Right ventricle myocardium inferior (tissue), 1 donor: ENCODE measurements at regions not wholly inside any gene's neighbourhood (a gene's known extent, or its start where the extent isn't known, plus 50 kb on each side); places are given as distances from the start of the nearest gene placed in this dataset.

Experiments used
- ATAC-seq: fragments of 200-7000 bp; cut with Tn5 transposase; one replicate; pipeline ENCODE4 v1.9.1; 2020; ENCODE audit warnings: mild to moderate bottlenecking, moderate library complexity
- DNase-seq: peaks from one replicate; pipeline ENCODE4 v3.0.0; 2021; ENCODE audit errors: missing footprints
- intact Hi-C: fragments of 100-400 bp; cut with DNase I; formaldehyde crosslinking; loops from one replicate; pipeline ENCODE4 v1.11.0; 2022
- donor health status: DM: no; HTN: yes; CAD: no; lungs with severe emphysema.

DNA sequence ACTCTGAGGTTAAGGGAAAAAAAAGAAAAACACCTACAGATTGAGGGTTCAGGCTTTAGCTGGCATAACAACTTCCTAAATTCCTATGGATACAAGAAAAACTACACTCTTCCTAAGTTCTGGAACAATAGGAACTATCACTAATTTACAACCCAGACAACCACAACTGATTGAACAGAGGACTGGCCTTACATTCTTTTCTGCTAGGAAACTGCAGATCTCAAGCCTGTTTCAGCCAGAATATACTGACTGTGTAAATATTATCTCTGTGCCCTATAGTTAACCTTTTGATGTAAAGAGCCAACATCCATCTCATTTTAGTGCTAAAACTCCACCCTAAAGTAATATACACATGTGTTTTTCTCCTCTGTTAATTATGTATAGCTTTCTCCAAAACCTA is 1186.5 kb upstream of the TMPRSS15 start:
- intact Hi-C loops = no loop called here
- ATAC-seq (no peak), DNase-seq (no peak)

DNA sequence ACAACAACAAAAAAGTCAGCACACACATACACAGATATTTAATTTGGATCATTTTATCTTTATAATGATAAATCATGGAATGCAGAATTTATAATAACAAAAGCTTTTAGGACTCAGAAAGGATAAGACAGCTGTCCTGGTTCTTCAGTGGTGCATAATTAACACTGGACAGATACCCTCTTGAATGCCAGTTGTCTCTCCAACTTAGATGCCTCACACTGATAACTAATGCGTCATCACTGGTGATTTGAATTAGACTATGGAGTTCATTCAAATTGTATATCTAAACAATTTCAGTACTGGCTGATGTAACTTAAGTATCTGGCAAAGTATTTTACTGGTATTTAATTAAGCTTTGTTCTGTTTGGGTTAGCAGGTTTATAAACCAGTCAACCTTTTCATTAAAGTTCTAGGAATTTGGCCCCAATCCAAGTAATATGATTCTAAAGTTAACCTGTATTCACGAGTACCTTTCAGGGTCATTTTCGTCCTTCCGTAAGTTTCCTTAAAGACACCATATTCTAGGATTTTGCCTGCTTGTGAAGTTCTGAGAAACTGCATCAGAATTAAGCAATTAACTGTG is 1199.5 kb upstream of the TMPRSS15 start:
- intact Hi-C loops = no loop called here
- DNase-seq (no peak), ATAC-seq (no peak)

DNA sequence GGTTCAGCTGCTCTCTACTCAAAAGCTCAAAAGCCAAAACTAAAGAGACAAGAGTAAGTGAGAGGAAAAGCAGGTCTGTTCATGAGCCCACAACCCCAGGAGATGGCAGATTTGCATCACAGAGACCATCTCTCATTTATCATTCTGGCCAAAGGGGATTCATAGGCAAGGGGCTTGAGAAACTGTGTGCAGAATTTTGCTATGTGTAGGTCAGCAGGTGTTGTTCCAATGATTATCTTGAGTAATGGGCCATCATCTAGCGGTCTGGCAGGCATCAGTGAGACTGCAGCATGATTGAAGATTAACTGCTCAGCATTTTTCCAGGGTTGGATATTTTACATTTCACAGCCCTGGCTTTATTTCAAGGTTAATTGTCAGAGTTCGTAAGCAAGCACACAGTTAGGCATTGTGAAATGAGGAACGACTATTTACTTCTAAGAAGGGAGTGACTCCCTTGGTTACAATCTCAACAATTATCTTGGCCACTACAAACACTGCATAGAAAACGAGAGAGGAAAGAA is 1204.6 kb upstream of the TMPRSS15 start:
- intact Hi-C loops = no loop called here

DNA sequence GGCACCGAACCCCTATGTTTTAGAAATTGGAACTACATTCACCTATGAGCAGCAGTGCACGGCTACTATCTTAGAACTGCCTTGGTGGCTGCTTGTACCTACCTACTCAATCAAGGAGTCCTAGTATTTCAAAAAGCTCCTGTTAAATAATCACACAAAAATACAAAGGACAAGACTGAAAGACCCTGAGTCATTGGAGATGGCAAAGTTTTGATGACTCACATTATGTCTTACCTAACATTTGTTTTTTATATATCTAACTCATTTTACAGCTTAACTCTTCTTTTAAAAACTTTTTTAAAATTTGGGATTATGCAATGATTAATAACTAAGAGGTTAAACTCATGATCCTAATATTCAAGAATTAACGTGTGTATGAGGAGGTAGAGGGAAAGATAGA is 1206.0 kb upstream of the TMPRSS15 start:
- ATAC-seq (no peak), DNase-seq (no peak)
- intact Hi-C loops = no loop called here

More for the DNA sequence above, 1204.6 kb upstream of the TMPRSS15 start:
- ATAC-seq = no peak
- DNase-seq = peak; percentile 37

DNA sequence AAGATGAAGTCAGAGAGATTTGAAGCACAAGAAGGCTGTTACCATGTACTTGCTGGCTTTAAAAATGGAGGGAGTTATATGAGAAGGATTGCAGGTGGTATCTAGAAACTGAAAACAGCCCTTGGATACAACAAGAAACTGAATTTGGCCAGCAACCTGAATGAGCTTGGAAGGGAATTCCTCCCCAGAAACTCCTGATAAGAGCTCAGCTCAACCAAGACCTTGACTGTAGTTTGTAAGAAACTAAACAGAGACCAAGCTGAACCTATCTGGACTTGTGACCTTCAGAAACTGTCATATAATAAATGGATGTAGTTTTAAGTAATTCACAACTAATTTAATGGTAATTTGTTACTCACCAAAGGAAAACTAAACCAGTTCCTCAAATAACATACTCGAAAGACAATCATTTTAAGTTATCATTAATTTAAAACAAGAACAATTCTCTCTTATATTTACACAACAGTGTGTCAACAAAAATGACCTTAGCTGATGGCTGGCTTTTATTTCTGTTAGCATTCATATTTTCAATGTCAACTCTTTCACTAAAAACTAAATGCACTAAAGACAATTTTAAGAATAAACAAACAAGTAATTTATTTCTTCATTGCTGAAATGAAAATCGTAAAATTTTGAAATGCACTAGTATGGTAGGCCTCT is 1218.4 kb upstream of the TMPRSS15 start:
- intact Hi-C loops = no loop called here
- no peak for ATAC-seq
- no peak for DNase-seq

DNA sequence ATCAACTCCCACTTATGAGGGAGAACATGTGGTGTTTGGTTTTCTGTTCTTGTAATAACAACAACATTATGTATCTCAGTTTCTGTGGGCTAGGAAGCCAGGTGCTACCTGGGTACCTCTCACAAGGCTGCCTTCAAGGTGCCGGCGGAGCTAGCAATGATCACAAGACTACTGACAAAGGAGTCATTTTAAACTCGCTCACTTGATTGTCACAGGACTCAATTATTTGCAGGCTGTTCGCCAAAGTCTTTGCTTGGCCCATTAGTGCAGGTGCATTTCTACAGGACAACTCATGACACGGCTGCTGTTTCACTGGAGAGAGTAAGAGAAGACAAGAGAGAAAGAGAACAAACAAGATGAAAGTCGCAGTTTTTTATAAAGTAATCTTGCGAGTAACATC is 1237.4 kb upstream of the TMPRSS15 start:
- DNase-seq = no peak
- intact Hi-C loops = no loop called here
- ATAC-seq = no peak

DNA sequence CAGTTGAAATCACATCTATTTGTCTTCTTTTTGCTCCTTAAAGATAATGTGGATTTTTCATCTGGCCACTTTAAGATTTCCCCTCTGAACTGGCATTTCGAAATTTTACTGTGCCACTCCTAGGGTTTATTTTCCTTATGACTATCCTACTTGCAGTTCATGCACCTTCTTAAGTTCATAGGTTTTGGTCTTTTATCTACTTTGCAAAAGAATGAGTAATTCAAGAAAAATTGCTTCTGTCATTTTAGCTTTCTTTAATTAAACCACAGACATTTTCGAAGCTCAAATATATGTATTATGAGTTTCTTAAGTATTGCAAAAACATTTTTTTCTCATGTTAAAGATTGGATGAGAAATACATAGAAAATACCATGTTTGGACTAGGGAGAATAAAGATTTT is 1244.8 kb upstream of the TMPRSS15 start:
- no peak for ATAC-seq
- intact Hi-C loops = no loop called here
- no peak for DNase-seq

DNA sequence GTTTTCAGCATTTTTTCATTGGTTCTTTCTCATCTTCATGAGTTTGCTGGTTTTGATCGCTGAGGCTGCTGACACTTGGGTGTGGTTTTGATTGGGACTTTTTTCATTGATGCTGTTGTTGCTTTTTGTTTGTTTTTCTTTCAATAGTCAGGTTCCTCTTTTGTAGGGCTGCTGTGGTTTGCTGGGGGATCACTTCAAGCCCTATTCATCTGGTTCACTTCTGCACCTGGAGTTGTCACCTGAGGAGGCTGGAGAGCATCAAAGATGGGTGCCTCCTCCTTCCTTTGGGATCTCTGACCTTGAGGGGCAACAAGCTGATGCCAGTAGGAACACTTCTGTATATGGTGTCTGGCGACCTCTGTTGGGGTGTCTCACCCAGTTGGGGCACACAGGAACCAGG is 1279.9 kb upstream of the TMPRSS15 start:
- intact Hi-C loops = no loop called here
- DNase-seq = no peak

DNA sequence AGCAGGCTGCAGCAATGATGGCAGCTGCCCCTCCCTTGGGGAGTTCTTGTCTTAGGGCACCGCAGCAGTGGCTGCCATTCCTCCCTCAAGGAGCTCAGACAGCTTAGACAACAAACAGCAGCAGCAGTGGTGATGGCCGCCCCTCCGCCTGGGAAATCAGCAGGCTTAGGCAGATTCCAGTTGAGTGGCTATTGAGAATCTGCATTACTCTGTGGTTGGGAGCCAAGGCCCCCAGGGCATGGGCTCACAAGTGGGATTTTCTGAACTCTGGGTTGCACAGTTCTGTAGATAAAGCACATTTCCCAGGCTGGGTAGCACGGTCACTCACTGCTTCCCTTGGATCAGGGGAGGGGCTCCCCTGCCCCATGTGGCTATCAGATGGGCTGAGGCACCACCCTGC is 1280.7 kb upstream of the TMPRSS15 start:
- DNase-seq (peak; percentile 54), ATAC-seq (no peak)
- intact Hi-C loops = no loop called here

More for the DNA sequence above, 1279.9 kb upstream of the TMPRSS15 start:
- no peak for ATAC-seq

DNA sequence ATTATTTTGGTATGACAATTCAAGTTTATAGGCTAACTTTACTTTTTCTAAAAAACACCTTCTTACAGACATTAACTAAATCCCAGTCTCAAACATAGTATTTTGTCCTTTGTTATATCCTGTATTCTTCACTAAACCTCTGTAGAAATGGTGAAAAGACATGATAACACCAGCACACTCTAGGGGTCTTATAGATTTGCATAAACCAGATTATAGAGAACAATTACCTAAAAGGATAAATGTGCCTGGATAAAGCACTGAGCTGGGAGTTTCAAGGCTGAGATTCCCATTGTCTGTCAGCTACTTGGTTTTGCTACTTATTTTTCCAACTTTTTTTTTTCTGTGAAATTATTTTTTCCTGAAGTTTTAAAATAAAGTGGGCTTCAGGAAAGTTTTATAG is 1288.6 kb upstream of the TMPRSS15 start:
- intact Hi-C loops = no loop called here
- no peak for DNase-seq
- no peak for ATAC-seq

DNA sequence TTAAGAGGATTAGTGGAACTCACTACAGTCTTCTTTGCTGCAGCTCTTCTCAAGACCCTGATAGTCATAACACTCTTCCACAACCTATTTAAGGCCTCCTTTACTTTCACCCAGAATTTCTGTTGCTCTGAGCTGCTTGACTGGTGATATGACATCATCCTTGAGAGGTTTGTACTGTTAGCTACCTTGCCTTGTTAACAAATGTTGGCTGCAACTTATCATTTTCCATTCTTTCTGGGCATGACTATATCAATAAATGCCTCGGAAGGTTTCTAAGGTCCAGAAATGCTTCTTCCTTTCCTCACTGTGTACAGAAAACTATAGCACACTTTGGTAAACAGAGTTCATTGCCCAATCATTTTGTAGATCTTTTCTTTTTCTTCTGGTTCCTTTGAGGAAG is 1292.2 kb upstream of the TMPRSS15 start:
- DNase-seq (no peak), ATAC-seq (no peak)
- intact Hi-C loops = no loop called here

DNA sequence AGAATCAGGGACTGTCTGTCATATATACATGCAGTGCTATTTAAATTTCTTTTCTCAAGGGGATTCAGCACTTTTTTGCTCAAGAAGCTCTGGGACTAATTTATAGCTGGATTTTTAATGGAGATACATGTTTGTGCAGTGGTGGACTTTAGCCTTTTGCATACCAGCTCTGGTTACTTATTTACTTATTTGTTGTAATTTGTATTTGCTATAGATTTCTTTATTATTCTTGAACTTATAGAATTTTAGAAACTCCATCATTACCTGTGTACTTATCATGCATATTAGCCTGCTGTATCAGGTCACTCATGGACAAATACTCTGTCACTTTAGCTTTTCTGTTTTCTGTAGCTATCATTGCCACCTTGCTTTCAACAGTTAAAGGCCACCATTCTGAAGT is 1296.9 kb upstream of the TMPRSS15 start:
- no peak for ATAC-seq
- intact Hi-C loops = no loop called here
- DNase-seq = no peak

DNA sequence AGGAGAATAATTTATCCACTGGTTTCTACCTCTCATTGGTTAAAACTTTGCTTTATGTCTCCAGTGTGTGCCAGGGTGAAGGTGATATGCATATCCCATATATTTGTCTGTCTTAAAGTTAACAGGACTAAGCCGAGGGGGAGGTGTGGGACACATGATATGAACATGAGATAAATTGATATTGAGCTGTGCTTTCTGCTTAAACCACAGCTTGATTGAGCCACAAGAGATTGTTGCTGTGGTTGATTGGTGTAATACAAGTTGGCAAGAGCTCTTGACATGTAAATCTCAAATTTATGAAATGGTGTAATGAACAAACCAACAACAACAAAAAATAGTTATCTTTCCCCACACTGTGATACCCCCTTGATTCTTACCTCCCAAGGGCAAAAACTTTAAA is 1295.5 kb upstream of the NCAM2 start:
- intact Hi-C loops = no loop called here
- DNase-seq (no peak), ATAC-seq (no peak)

DNA sequence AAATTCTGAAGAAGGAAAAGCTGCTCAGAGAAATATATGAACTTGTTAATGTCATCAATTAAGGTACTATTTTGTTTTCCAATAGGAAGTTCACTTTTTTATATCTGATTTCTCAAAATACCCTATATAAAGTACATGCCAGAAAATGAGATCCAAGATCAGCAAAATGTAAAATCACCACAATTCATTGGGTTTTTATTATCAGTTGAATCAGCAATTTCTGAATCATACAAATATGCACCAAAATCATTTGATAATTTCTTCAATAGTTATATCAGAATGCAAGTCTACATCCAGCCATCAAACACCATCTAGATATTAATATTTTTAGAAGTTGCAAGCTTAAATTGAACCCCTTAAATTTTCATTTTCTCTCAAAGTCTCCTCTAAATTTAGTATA is 1293.4 kb upstream of the NCAM2 start:
- intact Hi-C loops = no loop called here
- DNase-seq = no peak
- ATAC-seq = no peak

DNA sequence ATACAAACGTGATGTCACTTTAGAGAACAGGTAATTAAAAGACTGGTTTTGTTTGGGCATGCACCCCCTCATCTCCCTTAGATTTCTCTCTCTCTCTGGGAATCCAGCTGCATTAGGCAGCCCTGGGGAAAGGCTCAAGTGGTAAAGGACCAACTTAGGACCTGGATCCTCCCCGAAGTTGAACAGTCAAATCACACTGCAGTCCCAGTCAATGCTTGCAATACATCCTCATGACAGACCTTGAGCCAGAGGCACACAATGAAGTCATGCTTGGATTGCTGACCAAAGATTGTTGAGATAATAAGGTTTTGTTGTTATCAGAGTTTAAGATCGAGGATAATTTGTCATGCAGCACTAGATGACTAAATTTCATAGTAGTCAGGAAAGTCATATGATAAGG is 1285.8 kb upstream of the NCAM2 start:
- ATAC-seq (no peak), DNase-seq (no peak)
- intact Hi-C loops = no loop called here

DNA sequence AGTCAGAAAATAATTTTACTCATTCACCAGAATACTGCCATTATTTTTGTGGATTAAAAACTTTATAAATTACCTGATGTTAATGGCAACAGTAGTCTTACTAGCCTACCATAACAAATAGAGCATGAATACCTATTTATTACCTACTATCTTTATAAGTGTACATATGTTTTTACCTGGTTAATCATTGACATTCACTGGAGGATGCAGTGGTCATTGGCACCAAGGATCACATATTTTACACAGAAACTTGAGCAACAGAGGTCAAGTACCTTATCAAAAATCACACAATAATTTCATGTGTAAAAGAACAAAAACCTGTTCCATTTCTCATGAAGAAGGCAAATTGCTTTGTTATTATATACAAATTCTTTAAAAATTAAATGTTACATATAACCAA is 1284.9 kb upstream of the NCAM2 start:
- ATAC-seq (no peak), DNase-seq (no peak)
- intact Hi-C loops = no loop called here

DNA sequence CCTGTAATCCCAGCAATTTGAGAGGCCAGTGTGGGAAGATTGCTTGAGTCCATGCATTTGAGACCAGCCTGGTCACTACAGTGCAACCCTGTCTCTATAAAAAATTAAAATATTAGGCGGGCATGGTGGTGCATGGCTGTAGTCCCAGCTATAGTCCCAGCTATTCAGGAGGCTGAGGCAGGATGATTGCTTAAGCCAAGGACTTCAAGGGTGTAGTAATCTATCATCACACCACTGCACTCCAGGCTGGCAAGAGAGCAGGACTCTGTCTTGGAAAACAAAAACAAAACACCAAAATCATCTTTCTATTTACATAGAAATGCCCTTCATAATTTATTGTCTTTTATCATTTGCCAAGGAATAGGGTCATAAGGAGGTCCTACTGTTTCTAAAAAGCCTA is 1274.1 kb upstream of the NCAM2 start:
- DNase-seq = no peak
- ATAC-seq = no peak
- intact Hi-C loops = no loop called here

DNA sequence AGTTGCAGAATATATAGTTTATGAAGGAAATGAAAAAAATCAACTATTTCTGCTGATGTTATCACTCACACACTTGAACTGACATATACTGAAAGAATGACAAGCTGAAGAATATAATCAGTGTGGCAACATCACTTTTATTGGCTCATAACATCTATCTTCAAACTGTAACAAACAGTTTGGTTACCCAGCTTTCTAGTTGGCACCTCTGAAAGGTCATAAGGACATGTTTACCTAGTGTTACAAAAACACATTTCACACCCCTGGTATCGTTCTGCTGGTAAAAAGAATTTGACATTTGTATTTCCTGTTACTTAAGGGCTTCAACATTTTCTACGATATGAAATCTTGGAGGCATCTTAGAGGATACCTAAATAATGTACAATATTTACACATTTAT is 1267.0 kb upstream of the NCAM2 start:
- intact Hi-C loops = no loop called here
- ATAC-seq = no peak

DNA sequence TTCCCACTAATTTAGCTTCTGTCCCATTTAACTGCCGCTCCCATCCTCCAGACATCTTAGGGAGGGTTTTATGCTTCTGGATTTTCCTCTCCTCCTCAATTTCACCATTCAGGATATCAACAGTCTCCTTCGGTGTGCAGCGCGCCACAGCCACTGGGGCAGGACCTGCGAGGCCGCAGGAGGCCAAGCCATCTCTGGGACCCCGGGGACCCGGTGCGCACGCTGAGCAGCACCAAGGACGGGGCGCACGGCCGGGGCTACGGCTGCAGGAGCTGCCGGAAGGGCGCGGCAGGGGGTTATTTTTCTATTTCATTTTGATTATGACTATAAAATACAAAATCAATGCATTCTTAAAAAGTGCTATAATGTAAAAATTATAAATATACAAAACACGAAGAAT is 1238.4 kb upstream of the NCAM2 start:
- DNase-seq (no peak), ATAC-seq (no peak)
- intact Hi-C loops = no loop called here

More for the DNA sequence above, 1267.0 kb upstream of the NCAM2 start:
- no peak for DNase-seq

DNA sequence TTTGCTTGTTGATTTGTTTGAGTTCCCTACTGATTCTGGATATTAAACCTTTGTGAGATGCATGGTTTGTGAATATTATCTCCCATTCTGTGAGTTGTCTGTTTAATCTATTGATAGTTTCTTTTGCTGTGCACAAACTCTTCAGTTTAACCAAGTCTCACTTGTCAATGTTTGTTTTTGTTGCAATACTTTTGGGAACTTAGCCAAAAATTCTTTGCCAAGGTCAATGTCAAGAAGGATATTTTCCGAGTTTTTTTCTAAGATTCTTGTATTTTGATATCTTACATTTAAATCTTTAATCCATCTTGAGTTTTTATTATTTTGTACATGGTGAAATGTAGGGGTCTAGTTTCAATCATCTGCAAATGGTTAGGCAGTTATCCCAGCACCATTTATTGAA is 1230.7 kb upstream of the NCAM2 start:
- ATAC-seq = no peak
- no peak for DNase-seq
- intact Hi-C loops = no loop called here

DNA sequence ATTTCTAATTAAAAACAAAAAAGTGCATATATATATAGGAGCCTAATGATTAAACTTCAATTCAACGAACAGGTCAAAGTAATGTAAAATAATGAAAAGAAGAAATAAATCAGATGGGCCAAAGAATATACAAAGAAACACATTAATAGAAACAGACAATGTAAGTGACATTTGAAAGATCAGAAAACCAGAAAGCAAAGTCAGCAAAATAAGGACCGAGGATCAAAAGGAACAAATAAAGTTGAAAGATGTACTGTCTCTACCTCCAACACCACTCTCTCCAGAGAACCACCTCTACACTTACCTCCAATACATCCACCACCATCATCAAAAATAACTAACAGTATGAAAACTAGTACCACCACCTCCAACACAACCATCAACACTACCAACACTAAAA is 1226.3 kb upstream of the NCAM2 start:
- ATAC-seq = no peak

More for the DNA sequence above, 1226.3 kb upstream of the NCAM2 start:
- DNase-seq = no peak
- intact Hi-C loops = no loop called here
